HCT116 (cell line): ENCODE measurements at regions not wholly inside any gene's neighbourhood (a gene's known extent, or its start where the extent isn't known, plus 50 kb on each side); places are given as distances from the start of the nearest gene placed in this dataset.

Experiments used
- ATAC-seq: fragments of 200-7000 bp; cut with Tn5 transposase; 2 replicates; pipeline ENCODE4 v1.9.1; 2020; ENCODE audit warnings: mild to moderate bottlenecking, moderate library complexity
- BruUV-seq: library from RNA; stranded (reverse); fragments of 400-500 nt; replicated peaks from 2 replicates; lab custom pipeline; 2021; lab: Mats Ljungman, UMichigan
- CTCF ChIA-PET: fragments of 300-600 bp; sonication (Branson Sonifier 250); formaldehyde crosslinking; loops from one replicate; lab custom pipeline; 2021; ENCODE audit warnings: antibody characterized with exemption; lab: Charles Lee
- POLR2A ChIA-PET: fragments of 300-600, 350-600 bp; sonication (Branson Sonifier 250); formaldehyde crosslinking; loops from one replicate; lab custom pipeline; 2021; ENCODE audit warnings: antibody characterized with exemption; lab: Charles Lee
- RAD21 ChIA-PET, 2 experiments: fragments of 300-600 bp; sonication (Branson Sonifier 250); formaldehyde crosslinking; loops; one replicate each; lab custom pipeline; 2023; ENCODE audit warnings: low total read pairs in 2 of 2; ENCODE audit not compliant: uncharacterized antibody in 2 of 2, unreplicated experiment in 2 of 2, low non-redundant PET in 1 of 2; lab: Charles Lee
- DNase-seq: peaks from one replicate; pipeline ENCODE4 v3.0.0-alpha.2; 2010; ENCODE audit warnings: low read depth, low spot score
- H2AFZ ChIP-seq: fragments of 200-600 bp; shearing (Covaris generic), sonication (generic); 2 replicates; pipeline ENCODE4 v1.6.1; 2017; ENCODE audit warnings: low read depth, mixed run types, mixed read lengths, antibody characterized with exemption, low read length; ENCODE audit not compliant: poor library complexity, severe bottlenecking
- H3K27ac ChIP-seq: 2 replicates; pipeline ENCODE4 v1.5.1; 2012; ENCODE audit warnings: low read depth, low read length
- H3K27me3 ChIP-seq: fragments of 200-600 bp; sonication (generic); 2 replicates; pipeline ENCODE4 v1.6.1; 2016; ENCODE audit warnings: mixed run types, low read length, mixed read lengths; ENCODE audit not compliant: insufficient read depth
- H3K36me3 ChIP-seq, 2 experiments: fragments of 200-500 bp in 1 of 2; fragments of 200-600 bp in 1 of 2; sonication (Bioruptor generic) in 1 of 2; sonication (generic) in 1 of 2; 2 replicates each; pipeline versions ENCODE4 v1.5.1 to v1.6.1; 2014 to 2016; ENCODE audit warnings: low read length in 2 of 2, inconsistent platforms in 1 of 2, mixed read lengths in 1 of 2, mixed run types in 1 of 2; ENCODE audit not compliant: insufficient read depth in 2 of 2, control insufficient read depth in 1 of 2
- H3K4me1 ChIP-seq, 2 experiments: fragments of 200-600 bp in 1 of 2; sonication (generic) in 1 of 2; 2 replicates each; pipeline versions ENCODE4 v1.5.1 to v1.6.1; 2012 to 2017; ENCODE audit warnings: low read length in 2 of 2, inconsistent platforms in 1 of 2, mild to moderate bottlenecking in 1 of 2, mixed read lengths in 1 of 2, mixed run types in 1 of 2, moderate library complexity in 1 of 2; ENCODE audit not compliant: insufficient read depth in 2 of 2, control insufficient read depth in 1 of 2
- H3K4me2 ChIP-seq: fragments of 200-600 bp; sonication (generic); 2 replicates; pipeline ENCODE4 v1.6.1; 2017; ENCODE audit warnings: mixed run types, low read length, mixed read lengths
- H3K4me3 ChIP-seq, 2 experiments: fragments of 200-600 bp in 1 of 2; sonication (generic) in 1 of 2; replicated peaks in 1 of 2; 2 replicates each; pipeline ENCODE4 v1.5.1; 2011 to 2016; ENCODE audit warnings: low read length in 2 of 2, control low read depth in 1 of 2, low read depth in 1 of 2, mild to moderate bottlenecking in 1 of 2, mixed read lengths in 1 of 2, mixed run types in 1 of 2
- H3K79me2 ChIP-seq: fragments of 200-600 bp; sonication (generic); 2 replicates; pipeline ENCODE4 v1.6.1; 2017; ENCODE audit warnings: mild to moderate bottlenecking, mixed run types, low read length, moderate library complexity, mixed read lengths; ENCODE audit not compliant: insufficient read depth
- H3K9ac ChIP-seq: fragments of 200-600 bp; sonication (generic); 2 replicates; pipeline ENCODE4 v1.6.1; 2016; ENCODE audit warnings: low read length, mixed read lengths
- H3K9me2 ChIP-seq: fragments of 200-600 bp; sonication (generic), shearing (Covaris generic); 2 replicates; pipeline ENCODE4 v1.6.1; 2017; ENCODE audit warnings: mixed run types, mild to moderate bottlenecking, moderate library complexity; ENCODE audit not compliant: insufficient read depth
- H3K9me3 ChIP-seq, 2 experiments: fragments of 200-500 bp in 1 of 2; fragments of 200-600 bp in 1 of 2; sonication (Bioruptor generic) in 1 of 2; sonication (generic) in 1 of 2; 2 replicates each; pipeline ENCODE4 v1.6.1; 2014 to 2017; ENCODE audit warnings: low read length in 2 of 2, mixed read lengths in 2 of 2, inconsistent platforms in 1 of 2, low read depth in 1 of 2, mild to moderate bottlenecking in 1 of 2, mixed run types in 1 of 2, moderate library complexity in 1 of 2; ENCODE audit not compliant: control insufficient read depth in 1 of 2, insufficient read depth in 1 of 2
- H4K20me1 ChIP-seq: fragments of 200-600 bp; sonication (generic), shearing (Covaris generic); 2 replicates; pipeline ENCODE4 v1.6.1; 2017; ENCODE audit warnings: mixed run types, mild to moderate bottlenecking, moderate library complexity; ENCODE audit not compliant: insufficient read depth
- ATF3 ChIP-seq: IDR thresholded peaks from 2 replicates; pipeline ENCODE4 v1.6.1; 2012
- CTCF ChIP-seq, 3 experiments: fragments of 200-600 bp in 1 of 3; sonication (generic) in 1 of 3; IDR thresholded peaks in 2 of 3; conservative IDR thresholded peaks in 1 of 3; 2 replicates each; pipeline ENCODE4 v1.5.1; 2012 to 2017; ENCODE audit warnings: low read depth in 2 of 3, low read length in 2 of 3, antibody characterized with exemption in 1 of 3, borderline replicate concordance in 1 of 3, control low read depth in 1 of 3, mild to moderate bottlenecking in 1 of 3, mixed read lengths in 1 of 3, mixed run types in 1 of 3, moderate library complexity in 1 of 3; ENCODE audit not compliant: insufficient read depth in 1 of 3
- EGR1 ChIP-seq: IDR thresholded peaks from 2 replicates; pipeline ENCODE4 v1.6.1; 2012; ENCODE audit warnings: low read depth
- EZH2phosphoT487 ChIP-seq: fragments of 200-600 bp; IDR thresholded peaks from 2 replicates; pipeline ENCODE4 v1.6.1; 2018; ENCODE audit warnings: antibody characterized with exemption, borderline replicate concordance
- JUND ChIP-seq: IDR thresholded peaks from 2 replicates; pipeline ENCODE4 v1.6.1; 2012
- MAX ChIP-seq: IDR thresholded peaks from 2 replicates; pipeline ENCODE4 v1.6.1; 2012
- POLR2A ChIP-seq: IDR thresholded peaks from 2 replicates; pipeline ENCODE4 v1.7.0; 2011; ENCODE audit warnings: borderline replicate concordance; ENCODE audit not compliant: insufficient read depth, insufficient read length; ENCODE audit errors: extremely low read depth
- POLR2AphosphoS5 ChIP-seq: IDR thresholded peaks from 2 replicates; pipeline ENCODE4 v1.6.1; 2011; ENCODE audit warnings: mild to moderate bottlenecking, low read depth, low read length, moderate library complexity
- SP1 ChIP-seq: IDR thresholded peaks from 2 replicates; pipeline ENCODE4 v1.6.1; 2012; ENCODE audit warnings: low read depth
- ZFX ChIP-seq: fragments of 450-650 bp; IDR thresholded peaks from 2 replicates; pipeline ENCODE4 v1.6.1; 2017
- intact Hi-C: fragments of 100-400 bp; cut with micrococcal nuclease; formaldehyde crosslinking; loops from 2 replicates; pipeline ENCODE4 v1.10.0; 2022

- ChIA-PET RAD21 (no interaction called here), CTCF (no interaction called here), POLR2A (no interaction called here)
- BruUV-seq: no TSS peak
- intact Hi-C loops: no loop called here
- no peaks in the 10 kb centered on the region for H3K36me3 ChIP-seq
- no peaks in the 10 kb centered on the region for H3K79me2 ChIP-seq
- H3K4me2 ChIP-seq: no peak overlapping the region
- H3K9me3 ChIP-seq: no peaks in the 10 kb centered on the region
- H3K27ac ChIP-seq: no peak overlapping the region
- H3K4me1 ChIP-seq: no peaks in the 10 kb centered on the region
- no peak overlapping the region for H3K9ac ChIP-seq
- no peak for DNase-seq
- TF ChIP-seq EGR1 (no peak), POLR2A (no peak), EZH2phosphoT487 (no peak), ZFX (no peak), MAX (no peak), POLR2AphosphoS5 (no peak), SP1 (no peak), CTCF (IDR thresholded peaks at IDR 0.05 in 2 of 3, conservative IDR thresholded peaks at IDR 0.05 in 1 of 3; ENCODE audit: borderline replicate concordance in 1 of 3, insufficient read depth in 1 of 3, low read depth in 2 of 3, low read length in 2 of 3) (no peak), JUND (no peak), ATF3 (no peak)
- no peaks in the 10 kb centered on the region for H3K9me2 ChIP-seq
- H3K4me3 ChIP-seq: no peak overlapping the region
- no peaks in the 10 kb centered on the region for H4K20me1 ChIP-seq
- no peak overlapping the region for H2AFZ ChIP-seq
- no peak for ATAC-seq
- no peaks in the 10 kb centered on the region for H3K27me3 ChIP-seq
Observed at GRCh38 chr12:28709986-28710685, 438.9 kb upstream of the FAR2 start.
